Spleen (tissue), 7 donors: ENCODE measurements at regions not wholly inside any gene's neighbourhood (a gene's known extent, or its start where the extent isn't known, plus 50 kb on each side); places are given as distances from the start of the nearest gene placed in this dataset.

ENCODE experiments used
- POLR2A ChIP-seq, 3 donors: fragments of 450-650 bp; IDR thresholded peaks; one replicate each; pipeline ENCODE4 v1.5.1; 2017; ENCODE audit warnings: antibody characterized with exemption in 3 of 3, mild to moderate bottlenecking in 1 of 3
- TF ChIP-seq, protein P1 (sequence below), 11 experiments: fragments of 200-600 bp in 7 of 11; fragments of 450-650 bp in 4 of 11; sonication (generic) in 4 of 11; IDR thresholded peaks in 8 of 11; conservative IDR thresholded peaks in 3 of 11; 1 replicate in 7 of 11; 2 replicates in 4 of 11; pipeline versions ENCODE4 v1.4.0 to v1.8.0; 2016 to 2021; ENCODE audit warnings: antibody characterized with exemption in 11 of 11, inconsistent platforms in 4 of 11, mild to moderate bottlenecking in 1 of 11
- donor health status: DM: no; HTN: no; CAD: no; lungs with moderate emphysema.
- donor health status: DM: no; HTN: no; CAD: no.
- donor health status: DM: no; HTN: no; CAD: no.

DNA sequence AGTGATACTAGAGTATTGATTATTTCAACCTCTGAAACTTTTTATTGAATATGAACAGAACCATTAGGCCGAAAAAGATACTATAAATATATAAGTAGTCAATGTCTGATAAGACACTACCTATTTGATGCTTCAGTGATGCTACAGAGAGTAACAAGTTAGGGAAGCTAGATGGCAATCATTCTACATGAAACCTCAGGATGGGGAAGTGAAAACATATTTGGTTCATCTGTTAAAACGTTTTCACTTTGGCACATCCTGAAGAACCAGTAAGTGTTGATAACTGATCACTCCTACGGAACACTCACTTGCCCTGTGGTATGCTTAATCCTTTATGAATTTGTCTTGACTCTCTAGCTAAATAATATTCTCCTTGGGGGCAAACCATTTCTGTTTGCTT lies 1064.9 kb downstream of the NXPH1 start:
- TF ChIP-seq, protein P1, sequence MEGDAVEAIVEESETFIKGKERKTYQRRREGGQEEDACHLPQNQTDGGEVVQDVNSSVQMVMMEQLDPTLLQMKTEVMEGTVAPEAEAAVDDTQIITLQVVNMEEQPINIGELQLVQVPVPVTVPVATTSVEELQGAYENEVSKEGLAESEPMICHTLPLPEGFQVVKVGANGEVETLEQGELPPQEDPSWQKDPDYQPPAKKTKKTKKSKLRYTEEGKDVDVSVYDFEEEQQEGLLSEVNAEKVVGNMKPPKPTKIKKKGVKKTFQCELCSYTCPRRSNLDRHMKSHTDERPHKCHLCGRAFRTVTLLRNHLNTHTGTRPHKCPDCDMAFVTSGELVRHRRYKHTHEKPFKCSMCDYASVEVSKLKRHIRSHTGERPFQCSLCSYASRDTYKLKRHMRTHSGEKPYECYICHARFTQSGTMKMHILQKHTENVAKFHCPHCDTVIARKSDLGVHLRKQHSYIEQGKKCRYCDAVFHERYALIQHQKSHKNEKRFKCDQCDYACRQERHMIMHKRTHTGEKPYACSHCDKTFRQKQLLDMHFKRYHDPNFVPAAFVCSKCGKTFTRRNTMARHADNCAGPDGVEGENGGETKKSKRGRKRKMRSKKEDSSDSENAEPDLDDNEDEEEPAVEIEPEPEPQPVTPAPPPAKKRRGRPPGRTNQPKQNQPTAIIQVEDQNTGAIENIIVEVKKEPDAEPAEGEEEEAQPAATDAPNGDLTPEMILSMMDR (IDR thresholded peaks at IDR 0.05 in 8 of 11, conservative IDR thresholded peaks at IDR 0.05 in 3 of 11): no peak
- TF ChIP-seq POLR2A (IDR thresholded peaks at IDR 0.05): no peak
